Caco-2 (cell line): ENCODE measurements at regions not wholly inside any gene's neighbourhood (a gene's known extent, or its start where the extent isn't known, plus 50 kb on each side); places are given as distances from the start of the nearest gene placed in this dataset.

Experiments used
- BruUV-seq: library from RNA; stranded (reverse); fragments of 400-500 nt; replicated peaks from 2 replicates; lab custom pipeline; 2021; lab: Mats Ljungman, UMichigan
- CTCF ChIA-PET: fragments of 300-600 bp; sonication (Branson Sonifier 250); formaldehyde crosslinking; loops from one replicate; lab custom pipeline; 2022; ENCODE audit warnings: antibody characterized with exemption; lab: Charles Lee
- POLR2A ChIA-PET: fragments of 300-600 bp; sonication (Branson Sonifier 250); formaldehyde crosslinking; loops from one replicate; lab custom pipeline; 2022; ENCODE audit warnings: antibody characterized with exemption; lab: Charles Lee
- DNase-seq, 2 experiments: peaks; one replicate each; pipeline versions ENCODE4 v3.0.0 to v3.0.0-alpha.2; 2020 to 2022
- H3K27me3 ChIP-seq: replicated peaks from 2 replicates; pipeline ENCODE4 v1.6.0; 2011; ENCODE audit warnings: low read length; ENCODE audit not compliant: control insufficient read depth, insufficient read depth
- H3K36me3 ChIP-seq: 2 replicates; pipeline ENCODE4 v1.5.1; 2011; ENCODE audit warnings: low read length; ENCODE audit not compliant: control insufficient read depth, insufficient read depth
- H3K4me1 ChIP-seq: fragments of 250-450 bp; sonication (Bioruptor Pico); 2 replicates; pipeline ENCODE4 v1.5.1; 2020; ENCODE audit warnings: mild to moderate bottlenecking
- H3K4me3 ChIP-seq: 2 replicates; pipeline ENCODE4 v1.5.1; 2011; ENCODE audit warnings: low read depth, mild to moderate bottlenecking, control low read depth, low read length
- H3K9me3 ChIP-seq: fragments of 250-450 bp; sonication (Bioruptor Pico); 2 replicates; pipeline ENCODE4 v1.5.1; 2020; ENCODE audit warnings: mild to moderate bottlenecking, moderate library complexity
- H3K27ac Mint-ChIP-seq: one replicate; pipeline ENCODE4 v1.8.0; 2022; ENCODE audit warnings: mixed read lengths; ENCODE audit not compliant: unreplicated experiment
- H3K27me3 Mint-ChIP-seq: one replicate; pipeline ENCODE4 v1.8.0; 2022; ENCODE audit warnings: mixed read lengths; ENCODE audit not compliant: insufficient read depth, unreplicated experiment
- H3K36me3 Mint-ChIP-seq: one replicate; pipeline ENCODE4 v1.8.0; 2022; ENCODE audit warnings: mild to moderate bottlenecking, mixed read lengths; ENCODE audit not compliant: insufficient read depth, unreplicated experiment
- H3K4me1 Mint-ChIP-seq: one replicate; pipeline ENCODE4 v1.8.0; 2022; ENCODE audit warnings: low read depth, mixed read lengths; ENCODE audit not compliant: unreplicated experiment
- H3K4me3 Mint-ChIP-seq: one replicate; pipeline ENCODE4 v1.8.0; 2022; ENCODE audit warnings: mild to moderate bottlenecking, moderate library complexity, mixed read lengths; ENCODE audit not compliant: unreplicated experiment
- H3K9me3 Mint-ChIP-seq: one replicate; pipeline ENCODE4 v1.8.0; 2022; ENCODE audit warnings: mixed read lengths; ENCODE audit not compliant: unreplicated experiment
- intact Hi-C: fragments of 100-400 bp; cut with micrococcal nuclease; formaldehyde crosslinking; loops from one replicate; pipeline ENCODE4 v1.10.0; 2022; ENCODE audit not compliant: unreplicated experiment
- TF ChIP-seq, protein P1 (sequence below), 2 experiments: fragments of 200-600 bp in 1 of 2; IDR thresholded peaks; 1 replicate in 1 of 2; 2 replicates in 1 of 2; pipeline versions ENCODE4 v1.5.1 to v1.8.0; 2011 to 2022; ENCODE audit warnings: antibody characterized with exemption in 1 of 2, control low read depth in 1 of 2, inconsistent platforms in 1 of 2, low read depth in 1 of 2, low read length in 1 of 2, mild to moderate bottlenecking in 1 of 2, moderate library complexity in 1 of 2; ENCODE audit not compliant: insufficient read depth in 1 of 2, severe bottlenecking in 1 of 2, unreplicated experiment in 1 of 2

DNA sequence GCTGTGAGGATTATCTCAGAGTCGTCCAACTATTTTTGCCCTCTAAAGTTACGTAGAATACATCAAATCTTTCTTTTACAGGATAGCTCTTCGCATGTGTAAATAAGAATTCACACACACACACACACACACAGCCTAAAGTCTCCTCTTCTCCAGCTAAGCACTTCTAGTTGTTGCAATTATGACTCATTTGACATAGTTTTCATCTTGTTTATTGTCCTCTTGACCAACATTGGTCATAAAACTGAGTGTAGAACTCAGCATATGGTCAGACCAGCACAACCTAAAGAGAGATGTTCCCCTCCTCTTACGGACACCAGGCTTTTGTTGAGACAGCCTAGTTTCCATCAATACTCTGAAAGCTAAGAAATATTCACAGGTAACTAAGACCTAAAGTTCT, 234.2 kb downstream of the BLID start:
- H3K27ac Mint-ChIP-seq = no peak overlapping the region
- POLR2A ChIA-PET = no interaction called here
- CTCF ChIA-PET = no interaction called here

GRCh38 chr11:121877152-121877551, 238.9 kb downstream of the BLID start:
- Histone ChIP-seq H3K36me3 (no peaks in the 10 kb centered on the region), H3K4me3 (no peak overlapping the region), H3K27me3 (no peaks in the 10 kb centered on the region), H3K4me1 (no peaks in the 10 kb centered on the region), H3K9me3 (no peaks in the 10 kb centered on the region)
- no TSS peak for BruUV-seq
- H3K27ac Mint-ChIP-seq = no peak overlapping the region
- TF ChIP-seq, protein P1, sequence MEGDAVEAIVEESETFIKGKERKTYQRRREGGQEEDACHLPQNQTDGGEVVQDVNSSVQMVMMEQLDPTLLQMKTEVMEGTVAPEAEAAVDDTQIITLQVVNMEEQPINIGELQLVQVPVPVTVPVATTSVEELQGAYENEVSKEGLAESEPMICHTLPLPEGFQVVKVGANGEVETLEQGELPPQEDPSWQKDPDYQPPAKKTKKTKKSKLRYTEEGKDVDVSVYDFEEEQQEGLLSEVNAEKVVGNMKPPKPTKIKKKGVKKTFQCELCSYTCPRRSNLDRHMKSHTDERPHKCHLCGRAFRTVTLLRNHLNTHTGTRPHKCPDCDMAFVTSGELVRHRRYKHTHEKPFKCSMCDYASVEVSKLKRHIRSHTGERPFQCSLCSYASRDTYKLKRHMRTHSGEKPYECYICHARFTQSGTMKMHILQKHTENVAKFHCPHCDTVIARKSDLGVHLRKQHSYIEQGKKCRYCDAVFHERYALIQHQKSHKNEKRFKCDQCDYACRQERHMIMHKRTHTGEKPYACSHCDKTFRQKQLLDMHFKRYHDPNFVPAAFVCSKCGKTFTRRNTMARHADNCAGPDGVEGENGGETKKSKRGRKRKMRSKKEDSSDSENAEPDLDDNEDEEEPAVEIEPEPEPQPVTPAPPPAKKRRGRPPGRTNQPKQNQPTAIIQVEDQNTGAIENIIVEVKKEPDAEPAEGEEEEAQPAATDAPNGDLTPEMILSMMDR (IDR thresholded peaks at IDR 0.05; ENCODE audit: insufficient read depth in 1 of 2, low read depth in 1 of 2, low read length in 1 of 2, severe bottlenecking in 1 of 2, unreplicated experiment in 1 of 2) = no peak
- H3K27me3 Mint-ChIP-seq = peaks cover 30% of the 10 kb centered on the region
- no peaks in the 10 kb centered on the region for H3K36me3 Mint-ChIP-seq
- no peaks in the 10 kb centered on the region for H3K9me3 Mint-ChIP-seq
- ChIA-PET POLR2A (no interaction called here), CTCF (interaction anchor here (0.6 kb wide), 1 partner anchor 269 kb away, joined by 3 read pairs; no protein-coding TSS in a partner anchor)
- H3K4me3 Mint-ChIP-seq = no peak overlapping the region
- intact Hi-C loops = no loop called here
- no peak for DNase-seq
- H3K4me1 Mint-ChIP-seq = no peaks in the 10 kb centered on the region

More for the DNA sequence above, 234.2 kb downstream of the BLID start:
- no TSS peak for BruUV-seq
- Histone ChIP-seq H3K27me3 (no peaks in the 10 kb centered on the region; the same call in 1 of the 2 replicates), H3K4me3 (no peak overlapping the region), H3K9me3 (no peaks in the 10 kb centered on the region), H3K4me1 (no peaks in the 10 kb centered on the region), H3K36me3 (no peaks in the 10 kb centered on the region)
- no peak for DNase-seq
- Mint-ChIP-seq H3K4me3 (no peak overlapping the region), H3K27me3 (peaks cover 25% of the 10 kb centered on the region), H3K4me1 (no peaks in the 10 kb centered on the region), H3K9me3 (no peaks in the 10 kb centered on the region), H3K36me3 (no peaks in the 10 kb centered on the region)
- intact Hi-C loops = no loop called here
- TF ChIP-seq, protein P1 (IDR thresholded peaks at IDR 0.05; ENCODE audit: insufficient read depth in 1 of 2, low read depth in 1 of 2, low read length in 1 of 2, severe bottlenecking in 1 of 2, unreplicated experiment in 1 of 2) = no peak

GRCh38 chr11:121873766-121874165, 242.2 kb downstream of the BLID start:
- peaks cover 21% of the 10 kb centered on the region for H3K27me3 Mint-ChIP-seq
- no peak for DNase-seq
- H3K36me3 ChIP-seq = no peaks in the 10 kb centered on the region
- no peaks in the 10 kb centered on the region for H3K4me1 ChIP-seq
- no peaks in the 10 kb centered on the region for H3K9me3 ChIP-seq
- H3K36me3 Mint-ChIP-seq = no peaks in the 10 kb centered on the region
- H3K4me3 ChIP-seq = no peak overlapping the region
- no peaks in the 10 kb centered on the region for H3K9me3 Mint-ChIP-seq
- H3K4me3 Mint-ChIP-seq = no peak overlapping the region
- no peak overlapping the region for H3K27ac Mint-ChIP-seq
- CTCF ChIA-PET = no interaction called here
- POLR2A ChIA-PET = no interaction called here
- H3K27me3 ChIP-seq = no peaks in the 10 kb centered on the region
- TF ChIP-seq, protein P1 (IDR thresholded peaks at IDR 0.05; ENCODE audit: insufficient read depth in 1 of 2, low read depth in 1 of 2, low read length in 1 of 2, severe bottlenecking in 1 of 2, unreplicated experiment in 1 of 2) = no peak
- BruUV-seq = no TSS peak
- intact Hi-C loops = no loop called here
- no peaks in the 10 kb centered on the region for H3K4me1 Mint-ChIP-seq
